Mesenchymal stem cell (in vitro differentiated cells and primary cell): ENCODE measurements at regions not wholly inside any gene's neighbourhood (a gene's known extent, or its start where the extent isn't known, plus 50 kb on each side); places are given as distances from the start of the nearest gene placed in this dataset.

Experiments
- DNase-seq: peaks from one replicate; pipeline ENCODE4 v3.0.0-alpha.2; 2013
- H2AFZ ChIP-seq: one replicate; pipeline ENCODE4 v1.6.1; 2013; ENCODE audit warnings: low read depth, mild to moderate bottlenecking, control low read depth, inconsistent platforms, low read length, moderate library complexity
- H2AK5ac ChIP-seq: 2 replicates; pipeline ENCODE4 v1.6.1; 2013; ENCODE audit warnings: low read length, moderate library complexity, mild to moderate bottlenecking, inconsistent platforms; ENCODE audit not compliant: severe bottlenecking
- H2BK120ac ChIP-seq: one replicate; pipeline ENCODE4 v1.6.1; 2013; ENCODE audit warnings: low read depth, mild to moderate bottlenecking, inconsistent platforms, low read length, moderate library complexity
- H2BK12ac ChIP-seq, 2 experiments: one replicate each; pipeline ENCODE4 v1.6.1; 2013; ENCODE audit warnings: inconsistent platforms in 2 of 2, low read length in 2 of 2, mild to moderate bottlenecking in 2 of 2, moderate library complexity in 2 of 2, control low read depth in 1 of 2
- H2BK15ac ChIP-seq: one replicate; pipeline ENCODE4 v1.6.1; 2013; ENCODE audit warnings: mild to moderate bottlenecking, low read depth, inconsistent platforms; ENCODE audit not compliant: poor library complexity, severe bottlenecking
- H2BK5ac ChIP-seq: 2 replicates; pipeline ENCODE4 v1.6.1; 2013; ENCODE audit warnings: low read depth, mild to moderate bottlenecking, low read length, control low read depth, inconsistent platforms; ENCODE audit not compliant: poor library complexity, severe bottlenecking
- H3K14ac ChIP-seq, 2 experiments: one replicate each; pipeline ENCODE4 v1.6.1; 2013; ENCODE audit warnings: inconsistent platforms in 2 of 2, low read length in 2 of 2, control low read depth in 1 of 2, mild to moderate bottlenecking in 1 of 2, moderate library complexity in 1 of 2
- H3K18ac ChIP-seq, 2 experiments: one replicate each; pipeline ENCODE4 v1.6.1; 2013; ENCODE audit warnings: inconsistent platforms in 2 of 2, low read length in 2 of 2, control low read depth in 1 of 2, low read depth in 1 of 2, mild to moderate bottlenecking in 1 of 2
- H3K23ac ChIP-seq, 2 experiments: one replicate each; pipeline ENCODE4 v1.6.1; 2013; ENCODE audit warnings: inconsistent platforms in 2 of 2, low read length in 2 of 2, mild to moderate bottlenecking in 2 of 2, moderate library complexity in 2 of 2, control low read depth in 1 of 2
- H3K27ac ChIP-seq: 2 replicates; pipeline ENCODE4 v1.5.1; 2013; ENCODE audit warnings: mild to moderate bottlenecking, moderate library complexity, low read length, control low read depth, inconsistent platforms; ENCODE audit not compliant: poor library complexity, severe bottlenecking
- H3K27me3 ChIP-seq, 2 experiments: 2 replicates each; pipeline versions ENCODE4 v1.6.1 to v1.7.0; 2013; ENCODE audit warnings: low read length in 2 of 2, mild to moderate bottlenecking in 2 of 2, moderate library complexity in 2 of 2, control low read depth in 1 of 2, inconsistent platforms in 1 of 2; ENCODE audit not compliant: control insufficient read depth in 1 of 2, insufficient read depth in 1 of 2
- H3K36me3 ChIP-seq, 2 experiments: 2 replicates each; pipeline versions ENCODE4 v1.6.1 to v1.7.0; 2013; ENCODE audit warnings: low read length in 2 of 2, control low read depth in 1 of 2, inconsistent platforms in 1 of 2, low read depth in 1 of 2, mild to moderate bottlenecking in 1 of 2; ENCODE audit not compliant: insufficient read depth in 2 of 2, control insufficient read depth in 1 of 2
- H3K4ac ChIP-seq, 2 experiments: one replicate each; pipeline ENCODE4 v1.6.1; 2013; ENCODE audit warnings: inconsistent platforms in 2 of 2, low read length in 2 of 2, mild to moderate bottlenecking in 2 of 2, moderate library complexity in 2 of 2, control low read depth in 1 of 2, low read depth in 1 of 2
- H3K4me1 ChIP-seq: 2 replicates; pipeline ENCODE4 v1.6.1; 2013; ENCODE audit warnings: low read depth, low read length, control low read depth; ENCODE audit not compliant: control insufficient read depth, insufficient read depth
- H3K4me2 ChIP-seq: 2 replicates; pipeline ENCODE4 v1.6.1; 2013; ENCODE audit warnings: low read length, mild to moderate bottlenecking, inconsistent platforms; ENCODE audit not compliant: poor library complexity, severe bottlenecking
- H3K4me3 ChIP-seq, 2 experiments: 2 replicates each; pipeline versions ENCODE4 v1.5.1 to v1.7.0; 2013; ENCODE audit warnings: low read length in 2 of 2, mild to moderate bottlenecking in 2 of 2, control low read depth in 1 of 2, low read depth in 1 of 2; ENCODE audit not compliant: insufficient read depth in 1 of 2
- H3K79me1 ChIP-seq: replicated peaks from 2 replicates; pipeline ENCODE4 v1.6.1; 2013; ENCODE audit warnings: mild to moderate bottlenecking, control low read depth, low read length, inconsistent platforms; ENCODE audit not compliant: poor library complexity, severe bottlenecking
- H3K9ac ChIP-seq: 2 replicates; pipeline ENCODE4 v1.7.0; 2013; ENCODE audit warnings: mild to moderate bottlenecking, low read length, moderate library complexity
- H3K9me3 ChIP-seq: 2 replicates; pipeline ENCODE4 v1.7.0; 2013; ENCODE audit warnings: mild to moderate bottlenecking, low read length; ENCODE audit not compliant: control insufficient read depth
- H4K8ac ChIP-seq: one replicate; pipeline ENCODE4 v1.6.1; 2013; ENCODE audit warnings: inconsistent platforms, mild to moderate bottlenecking, low read length, moderate library complexity
- H4K91ac ChIP-seq: one replicate; pipeline ENCODE4 v1.6.1; 2013; ENCODE audit warnings: mild to moderate bottlenecking, low read length, inconsistent platforms
- WGBS: methylation state at CpG from one replicate; pipeline ENCODE4 v1.1.7; 2013; ENCODE audit warnings: mixed read lengths; 5-methylcytosine and 5-hydroxymethylcytosine counted together

GRCh38 chr17:34066528-34066927 lies 188.6 kb upstream of the CCL2 start:
- H2BK15ac ChIP-seq: no peak overlapping the region
- H3K18ac ChIP-seq: no peak overlapping the region
- H3K23ac ChIP-seq: no peak overlapping the region
- 67% methylated on average over 3 of the region's 3 CpGs for WGBS
- H3K27me3 ChIP-seq: no peaks in the 10 kb centered on the region
- no peak overlapping the region for H3K4me3 ChIP-seq
- no peak overlapping the region for H2BK120ac ChIP-seq
- no peak overlapping the region for H2AK5ac ChIP-seq
- no peak for DNase-seq
- no peak overlapping the region for H3K4ac ChIP-seq
- no peak overlapping the region for H3K27ac ChIP-seq
- H3K14ac ChIP-seq: no peak overlapping the region
- H4K91ac ChIP-seq: no peak overlapping the region
- H4K8ac ChIP-seq: no peak overlapping the region
- H2BK5ac ChIP-seq: no peak overlapping the region
- no peaks in the 10 kb centered on the region for H3K36me3 ChIP-seq
- H2BK12ac ChIP-seq: no peak overlapping the region
- H3K4me1 ChIP-seq: no peaks in the 10 kb centered on the region
- no peak overlapping the region for H3K9ac ChIP-seq
- H3K9me3 ChIP-seq: no peaks in the 10 kb centered on the region
- H2AFZ ChIP-seq: no peak overlapping the region
- no peaks in the 10 kb centered on the region for H3K79me1 ChIP-seq
- no peak overlapping the region for H3K4me2 ChIP-seq

GRCh38 chr17:34067011-34067410 lies 188.1 kb upstream of the CCL2 start:
- H4K8ac ChIP-seq: no peak overlapping the region
- no peak overlapping the region for H2AFZ ChIP-seq
- no peaks in the 10 kb centered on the region for H3K27me3 ChIP-seq
- no peaks in the 10 kb centered on the region for H3K4me1 ChIP-seq
- no peak overlapping the region for H3K14ac ChIP-seq
- H4K91ac ChIP-seq: no peak overlapping the region
- H3K9me3 ChIP-seq: peaks cover 1% of the 10 kb centered on the region
- H3K4me2 ChIP-seq: no peak overlapping the region
- H3K36me3 ChIP-seq: no peaks in the 10 kb centered on the region
- no peak overlapping the region for H2AK5ac ChIP-seq
- no peak overlapping the region for H2BK5ac ChIP-seq
- H3K9ac ChIP-seq: no peak overlapping the region
- no peak overlapping the region for H2BK12ac ChIP-seq
- WGBS: 81% methylated on average over 2 of the region's 2 CpGs
- no peak overlapping the region for H2BK15ac ChIP-seq
- no peak overlapping the region for H3K23ac ChIP-seq
- H3K79me1 ChIP-seq: no peaks in the 10 kb centered on the region
- H3K27ac ChIP-seq: no peak overlapping the region
- DNase-seq: no peak
- no peak overlapping the region for H3K18ac ChIP-seq
- H2BK120ac ChIP-seq: no peak overlapping the region
- H3K4me3 ChIP-seq: no peak overlapping the region
- H3K4ac ChIP-seq: no peak overlapping the region

GRCh38 chr17:34068571-34068970 lies 186.5 kb upstream of the CCL2 start:
- no peak overlapping the region for H3K27ac ChIP-seq
- no peak overlapping the region for H3K18ac ChIP-seq
- no peak overlapping the region for H3K4ac ChIP-seq
- H3K4me3 ChIP-seq: no peak overlapping the region
- no peak overlapping the region for H2BK120ac ChIP-seq
- no peak overlapping the region for H2BK15ac ChIP-seq
- no peak overlapping the region for H4K8ac ChIP-seq
- no peak overlapping the region for H2BK5ac ChIP-seq
- H3K9ac ChIP-seq: no peak overlapping the region
- no peak overlapping the region for H2BK12ac ChIP-seq
- 94% methylated on average over 1 of the region's 1 CpG for WGBS
- no peaks in the 10 kb centered on the region for H3K36me3 ChIP-seq
- no peaks in the 10 kb centered on the region for H3K79me1 ChIP-seq
- H3K9me3 ChIP-seq: peaks cover 3% of the 10 kb centered on the region
- no peak overlapping the region for H4K91ac ChIP-seq
- no peaks in the 10 kb centered on the region for H3K4me1 ChIP-seq
- no peak overlapping the region for H3K23ac ChIP-seq
- no peak overlapping the region for H3K14ac ChIP-seq
- H2AFZ ChIP-seq: no peak overlapping the region
- no peak for DNase-seq
- H3K4me2 ChIP-seq: no peak overlapping the region
- no peaks in the 10 kb centered on the region for H3K27me3 ChIP-seq
- H2AK5ac ChIP-seq: no peak overlapping the region

GRCh38 chr17:34070712-34071111 lies 184.4 kb upstream of the CCL2 start:
- Histone ChIP-seq H3K14ac (no peak overlapping the region), H3K27me3 (no peaks in the 10 kb centered on the region), H3K23ac (no peak overlapping the region), H4K91ac (no peak overlapping the region), H4K8ac (no peak overlapping the region), H3K36me3 (no peaks in the 10 kb centered on the region), H3K4me3 (no peak overlapping the region), H2BK5ac (no peak overlapping the region), H3K9ac (no peak overlapping the region), H3K9me3 (peaks cover 3% of the 10 kb centered on the region), H3K27ac (no peak overlapping the region), H2AFZ (no peak overlapping the region), H2BK120ac (no peak overlapping the region), H2BK15ac (no peak overlapping the region), H2AK5ac (no peak overlapping the region), H3K79me1 (no peaks in the 10 kb centered on the region), H3K4me2 (no peak overlapping the region), H3K4ac (no peak overlapping the region), H3K4me1 (no peaks in the 10 kb centered on the region), H3K18ac (no peak overlapping the region), H2BK12ac (no peak overlapping the region)
- WGBS: 56% methylated on average over 4 of the region's 4 CpGs
- no peak for DNase-seq
